Effector CD8-positive, alpha-beta T cell (primary cell): ENCODE measurements at regions not wholly inside any gene's neighbourhood (a gene's known extent, or its start where the extent isn't known, plus 50 kb on each side); places are given as distances from the start of the nearest gene placed in this dataset.

Experiments used
- DNase-seq: peaks from one replicate; lab custom pipeline; 2025; lab: John Stamatoyannopoulos, UW

DNA sequence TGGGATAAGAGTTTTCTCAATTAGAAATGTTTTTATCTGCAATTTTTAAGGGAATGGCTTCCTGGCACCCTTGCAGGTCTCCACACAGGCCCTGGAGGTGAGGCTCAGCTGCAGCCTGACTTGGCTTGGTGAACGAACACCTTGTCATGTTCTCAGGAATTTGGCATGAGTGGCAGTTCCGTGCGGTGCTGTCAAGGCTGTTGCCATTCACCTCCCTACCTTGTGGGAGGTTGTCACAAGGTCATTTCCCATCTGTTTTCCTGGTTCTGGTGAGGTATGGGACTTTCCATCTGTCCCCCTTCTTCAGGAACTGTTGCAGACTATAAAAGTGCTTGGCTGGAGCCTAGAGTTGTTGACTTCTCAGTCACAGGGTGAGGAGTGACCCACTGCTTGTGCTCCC, 82.9 kb downstream of the ELOVL4 start:
- DNase-seq = no peak

DNA sequence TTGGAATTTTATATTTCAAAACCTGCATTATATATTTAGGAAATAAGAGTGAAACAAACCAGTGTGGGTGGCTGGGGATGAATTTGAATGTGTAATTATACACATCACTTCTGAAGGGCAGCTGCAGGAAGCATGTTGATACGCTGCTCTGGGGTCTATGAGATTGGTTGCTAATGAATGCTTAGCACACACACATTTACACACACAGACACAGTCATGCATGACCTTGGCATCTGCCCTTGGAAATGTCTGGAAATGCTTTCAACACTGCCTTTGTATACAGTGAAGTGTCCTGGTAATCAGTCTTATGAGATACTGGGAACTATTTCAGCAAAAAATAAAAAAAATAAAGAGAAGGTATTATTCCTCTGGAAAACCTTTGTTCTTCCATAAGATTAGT, 83.4 kb downstream of the ELOVL4 start:
- DNase-seq = no peak

DNA sequence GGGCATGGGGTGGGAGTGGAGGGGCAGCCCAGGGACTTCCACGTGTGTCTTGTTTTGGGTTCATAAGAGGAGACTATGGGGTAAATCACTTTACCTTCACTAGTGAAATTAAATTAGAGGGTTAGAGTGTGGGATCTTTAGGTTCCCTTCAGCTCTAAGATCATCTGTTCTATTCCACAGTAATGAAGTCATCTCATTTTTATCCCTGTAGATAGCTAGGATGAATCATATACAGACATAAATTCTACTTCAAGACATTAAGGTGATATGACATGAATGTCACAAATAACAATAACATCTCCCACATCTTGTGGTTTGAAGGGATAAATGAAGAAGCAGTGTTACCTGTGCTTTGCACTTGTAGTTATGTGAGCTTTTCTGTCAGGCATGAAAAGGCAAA, 83.8 kb downstream of the ELOVL4 start:
- no peak for DNase-seq

DNA sequence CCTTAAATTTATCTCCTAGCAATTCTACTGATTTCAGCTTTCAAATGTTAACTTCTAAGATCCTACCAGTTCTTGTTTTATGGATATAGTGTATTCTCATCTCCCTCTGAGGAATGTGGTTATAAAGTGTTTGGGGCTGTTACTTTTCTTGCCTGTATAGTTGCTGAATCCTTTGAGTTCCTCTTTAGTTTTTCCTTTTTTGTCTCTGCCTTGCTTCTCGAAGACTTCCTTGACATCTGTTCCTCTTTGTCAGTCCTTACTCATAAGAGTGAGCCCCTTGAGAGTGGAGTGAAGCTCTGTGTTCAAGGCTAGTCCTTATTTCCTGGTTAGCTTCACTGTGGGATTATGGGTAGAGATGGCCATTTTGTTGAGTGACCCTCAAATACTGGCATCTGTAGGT, 84.6 kb downstream of the ELOVL4 start:
- no peak for DNase-seq

DNA sequence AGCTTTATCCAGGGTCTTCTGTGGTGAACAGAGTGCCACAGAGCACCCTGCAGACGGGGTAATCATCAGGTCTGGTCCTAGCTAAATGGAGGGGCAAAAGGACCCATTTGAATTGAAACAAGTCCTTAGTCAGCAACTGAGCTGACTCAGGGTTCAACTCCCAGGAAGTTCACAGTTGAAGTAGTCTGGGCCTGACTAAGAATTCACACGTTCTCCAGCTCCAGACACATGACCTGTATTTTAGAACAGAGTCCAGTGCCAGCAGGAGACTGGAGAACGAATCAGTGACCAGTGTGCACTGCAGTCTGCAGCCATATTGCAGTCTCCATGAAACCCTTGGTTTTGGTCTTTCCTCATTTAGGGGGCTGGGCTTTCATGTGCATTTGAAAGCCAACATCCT, 85.2 kb downstream of the ELOVL4 start:
- DNase-seq = no peak

DNA sequence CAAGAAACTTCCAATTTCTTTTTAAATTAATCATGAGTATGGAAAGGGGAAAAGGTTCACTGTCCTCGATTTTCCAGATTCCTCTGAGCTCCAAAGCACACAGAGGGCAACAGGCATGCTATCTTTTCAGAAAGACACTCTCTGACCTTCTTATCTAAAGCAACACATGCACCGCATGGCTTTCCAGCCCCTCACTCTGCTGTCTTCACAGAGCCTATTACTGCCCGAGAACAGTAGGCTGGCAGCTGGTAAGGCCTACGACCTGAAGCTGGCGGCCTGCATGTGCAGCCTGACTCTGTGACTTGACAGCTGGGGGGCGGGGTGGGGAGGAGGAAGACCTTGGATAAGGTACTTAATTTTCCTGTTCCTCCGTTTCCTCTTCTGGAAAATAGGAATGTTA, 86.3 kb downstream of the ELOVL4 start:
- no peak for DNase-seq

DNA sequence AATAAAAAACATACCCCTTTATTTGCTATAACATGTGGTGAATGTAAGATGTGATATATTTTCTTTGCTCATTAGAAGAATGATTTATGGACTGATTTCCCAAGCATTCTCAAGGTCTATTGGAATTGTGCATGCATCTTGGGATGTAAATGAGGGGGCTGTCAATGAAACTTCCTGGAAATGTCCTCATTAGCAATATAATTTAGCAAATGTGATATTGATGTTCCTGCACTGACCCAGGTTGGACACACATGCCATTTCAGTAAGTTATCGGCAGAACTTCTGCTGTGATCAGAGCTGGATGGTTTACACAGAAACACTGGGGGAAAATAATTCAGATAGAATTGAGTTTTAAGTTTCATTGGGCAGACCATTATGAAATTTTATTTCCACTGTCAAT, 99.9 kb downstream of the ELOVL4 start:
- DNase-seq = no peak

DNA sequence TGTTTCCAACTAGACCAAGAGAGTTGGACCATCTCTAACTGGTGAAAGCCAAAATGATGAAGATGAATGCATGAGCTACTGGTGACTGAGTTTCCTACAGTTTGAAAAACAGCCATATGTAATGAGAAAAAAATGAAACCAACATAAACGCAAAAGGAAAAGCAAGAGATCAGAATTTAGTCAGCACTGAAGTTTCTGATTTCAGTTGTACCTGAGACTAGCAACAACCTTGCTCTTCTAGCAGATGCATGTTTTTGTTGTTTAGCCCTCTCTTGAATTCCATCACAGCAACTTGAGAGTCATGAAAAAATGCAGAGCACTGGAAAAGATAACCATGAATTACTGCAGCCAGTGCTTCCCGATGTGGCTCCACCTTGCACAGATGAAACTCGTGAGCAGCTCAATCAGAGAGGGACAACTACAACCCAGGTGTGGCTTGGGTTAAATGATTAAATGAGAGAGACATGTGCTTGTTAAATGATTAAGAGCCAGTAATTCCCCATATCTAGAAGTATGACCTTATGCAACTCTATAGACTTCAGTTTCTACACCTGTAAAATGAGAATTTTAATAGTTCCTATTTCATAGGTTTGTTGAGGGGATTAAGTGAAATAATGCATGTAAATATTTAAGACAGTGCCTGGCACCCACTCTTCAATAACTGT, 104.8 kb downstream of the ELOVL4 start:
- no peak for DNase-seq

DNA sequence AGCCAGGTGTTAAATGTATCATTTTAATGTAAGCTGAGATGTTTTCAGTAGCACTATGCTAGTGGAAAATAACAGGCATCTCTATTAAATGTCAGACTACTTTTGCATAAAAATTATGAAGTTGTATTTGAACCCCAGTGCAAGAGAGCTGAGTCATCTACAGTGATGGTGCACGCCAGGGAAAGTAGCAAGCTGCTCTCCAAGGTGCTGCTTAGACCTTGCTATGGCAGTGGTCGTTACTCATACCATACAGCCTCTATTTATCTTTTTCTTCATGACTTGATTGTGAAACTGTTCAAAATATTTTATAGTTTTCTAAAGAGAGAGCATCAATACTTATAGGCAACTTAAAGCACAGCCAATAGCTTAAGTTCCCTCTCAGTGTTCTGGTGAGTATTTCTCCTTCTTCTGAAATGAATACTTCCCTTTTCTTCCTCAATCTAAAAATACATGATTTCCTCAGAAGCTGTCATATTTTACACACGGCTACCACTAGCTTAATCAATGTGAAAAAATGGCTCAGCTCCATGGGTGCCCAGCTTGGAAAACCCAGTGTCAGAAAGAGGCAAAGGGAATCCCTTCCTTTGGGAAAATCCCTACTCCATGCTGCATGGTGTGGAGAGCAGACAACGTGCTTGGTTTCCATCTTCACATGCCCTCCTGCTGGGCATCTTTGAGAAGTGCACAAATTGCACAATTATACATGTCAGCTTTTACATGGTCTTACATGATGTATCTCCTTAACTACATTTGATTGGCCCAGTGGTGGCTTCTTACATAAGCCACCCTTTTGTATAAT, 105.6 kb downstream of the ELOVL4 start:
- DNase-seq = no peak

DNA sequence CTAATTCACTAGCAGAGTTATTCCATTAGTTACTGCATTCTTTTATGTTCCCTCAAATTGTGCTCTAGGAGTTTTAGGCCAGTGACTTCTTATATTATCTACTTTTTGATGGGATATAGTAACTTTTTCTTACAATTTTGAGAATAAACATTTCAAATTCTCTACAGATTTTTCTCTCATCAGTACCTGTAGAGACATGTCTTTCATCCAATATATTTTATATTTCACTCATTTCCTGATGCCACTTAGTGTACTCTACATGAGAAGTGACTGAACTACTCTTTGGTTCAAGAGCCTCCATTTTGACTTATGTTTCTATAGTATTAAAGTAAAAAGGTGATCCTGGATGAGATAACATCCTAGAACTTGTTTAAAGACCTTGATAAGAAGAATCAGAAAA, 108.5 kb downstream of the ELOVL4 start:
- no peak for DNase-seq

DNA sequence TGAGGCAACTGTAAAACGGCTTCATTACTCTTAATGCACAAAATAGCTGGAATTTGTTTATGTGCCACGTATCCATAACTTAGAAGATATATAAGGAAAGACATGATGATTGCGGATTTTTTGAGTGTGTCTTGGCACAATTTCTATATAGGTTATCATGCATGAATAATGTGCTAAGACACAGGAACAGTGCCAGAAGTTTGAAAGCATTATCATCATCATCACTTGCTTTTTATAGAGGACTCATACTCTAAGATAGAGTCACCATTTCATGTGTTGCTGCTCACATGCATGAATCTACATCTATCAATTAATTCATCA, 113.4 kb downstream of the ELOVL4 start:
- no peak for DNase-seq

DNA sequence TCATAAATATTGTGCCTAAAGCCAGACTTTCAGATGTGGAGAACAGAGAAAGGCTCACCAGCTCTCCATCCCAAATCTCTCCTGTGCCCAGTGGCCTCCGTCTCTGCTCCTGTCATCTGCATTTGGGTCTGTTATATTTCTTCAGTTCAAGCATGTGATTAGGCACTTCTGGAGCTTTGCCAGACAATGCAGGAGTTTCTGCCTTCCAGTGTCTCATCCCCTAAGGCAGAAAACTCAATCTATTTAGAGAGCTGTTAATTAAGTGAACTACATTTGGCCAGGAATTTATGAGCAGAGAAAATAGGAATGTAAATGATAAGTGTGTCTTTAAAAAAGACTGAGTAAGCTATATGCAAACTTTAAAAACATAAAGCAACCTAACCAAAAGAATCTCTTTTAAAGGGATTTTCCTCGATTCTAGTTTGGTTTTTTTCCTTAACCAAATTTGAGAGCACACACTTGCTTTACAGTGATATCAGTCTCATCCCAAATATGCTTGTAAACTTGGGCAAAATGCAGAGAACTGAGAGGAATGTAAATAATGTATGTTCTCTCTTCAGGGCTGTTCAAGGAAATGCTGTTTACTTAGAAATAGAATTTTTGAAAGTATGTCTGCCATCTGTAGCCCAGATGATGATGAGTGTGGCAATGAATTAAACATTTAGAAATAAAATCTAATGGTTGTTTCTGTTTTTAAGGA, 113.9 kb downstream of the ELOVL4 start:
- DNase-seq = no peak

DNA sequence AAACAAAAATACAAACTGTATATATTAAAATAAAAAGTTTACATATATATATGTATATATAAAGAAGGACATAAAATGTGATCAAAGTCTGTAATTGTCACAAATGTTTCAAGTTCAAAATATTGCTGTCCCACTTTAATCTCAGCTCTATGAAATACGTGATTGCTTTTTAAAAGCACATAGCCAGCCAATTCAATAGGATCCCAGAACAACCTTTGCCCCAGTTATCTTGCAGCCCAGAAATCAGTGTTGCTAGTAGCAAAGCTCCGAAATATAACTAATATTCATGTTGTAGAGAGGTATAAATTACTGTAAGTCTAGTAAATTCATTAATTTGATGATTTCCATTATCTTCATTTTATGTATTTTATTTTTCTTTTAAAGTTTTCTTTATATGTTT, 114.6 kb downstream of the ELOVL4 start:
- DNase-seq = no peak

DNA sequence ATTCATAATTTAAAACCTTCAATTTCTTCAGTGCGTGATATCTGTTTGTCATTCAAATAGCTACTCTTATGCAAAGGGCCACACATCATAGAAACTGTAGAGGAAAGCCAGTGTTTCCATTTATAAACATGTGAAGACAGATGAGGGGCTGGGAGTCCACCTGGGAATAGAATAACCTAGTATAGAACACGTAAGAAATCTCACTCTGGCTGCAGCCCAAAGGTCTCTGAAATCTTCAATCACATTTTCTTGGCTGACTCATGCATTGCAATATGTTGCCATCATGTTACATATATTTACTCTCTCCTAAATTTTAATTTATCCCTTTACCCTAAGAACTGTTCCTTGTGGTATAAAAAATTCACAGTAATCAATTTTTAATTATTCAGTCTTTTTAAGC, 123.2 kb downstream of the ELOVL4 start:
- no peak for DNase-seq

DNA sequence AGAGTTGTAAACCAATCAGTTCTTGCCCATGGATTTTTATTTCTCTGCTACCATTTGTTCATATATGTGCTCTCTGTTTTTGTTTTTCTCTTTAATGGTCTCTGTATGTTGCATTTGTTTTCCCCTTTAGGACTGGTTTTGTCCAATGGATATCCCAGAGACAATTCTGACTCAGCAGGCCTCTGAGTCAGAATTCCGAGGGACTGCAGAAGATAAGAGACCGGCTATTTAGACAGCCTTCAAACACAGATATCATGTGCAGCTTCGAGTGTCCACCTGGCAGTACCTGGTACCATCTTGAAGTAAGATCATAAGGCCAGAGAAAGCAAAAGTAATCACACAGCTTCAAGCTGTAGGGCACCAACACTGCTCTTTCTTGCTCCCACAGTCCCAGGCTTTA, 125.5 kb downstream of the ELOVL4 start:
- no peak for DNase-seq

DNA sequence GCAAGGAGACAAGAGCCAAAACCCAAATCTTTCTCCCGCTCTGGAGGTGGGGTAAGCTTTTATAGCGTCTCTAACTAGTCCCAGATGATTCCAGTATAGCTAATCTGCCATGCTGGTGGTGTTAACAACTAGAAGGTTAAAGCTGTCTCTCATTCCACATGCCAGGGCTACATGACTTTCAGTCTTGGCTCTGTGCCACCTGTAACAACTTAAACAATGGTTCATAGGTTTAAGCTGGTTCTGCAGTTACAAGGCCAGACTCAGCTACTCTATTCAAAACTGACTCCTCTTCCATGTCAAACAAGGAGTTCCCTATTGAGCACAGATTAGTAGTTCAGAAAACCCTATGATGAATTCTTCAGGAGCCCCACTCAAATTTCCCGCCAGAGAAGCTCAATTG, 128.9 kb downstream of the ELOVL4 start:
- DNase-seq = no peak

DNA sequence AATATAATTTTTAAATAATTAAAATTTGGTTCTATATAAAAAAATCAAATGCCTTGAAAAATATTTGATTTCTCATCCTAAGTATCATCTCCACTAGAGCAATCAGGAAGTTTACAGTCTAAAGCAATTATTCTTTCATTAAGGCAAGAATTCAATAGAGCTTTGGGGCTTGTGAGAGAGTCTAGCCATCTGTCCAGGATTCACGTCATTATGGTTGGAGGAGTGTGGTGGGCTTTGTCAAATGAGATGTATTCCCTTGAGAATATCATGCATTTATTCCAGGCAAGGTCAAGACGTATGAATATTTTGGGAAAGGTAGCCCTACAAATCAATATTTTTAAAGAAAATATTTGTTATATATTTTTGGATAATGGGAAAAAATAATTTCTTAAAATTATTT, 132.4 kb downstream of the ELOVL4 start:
- DNase-seq = no peak

DNA sequence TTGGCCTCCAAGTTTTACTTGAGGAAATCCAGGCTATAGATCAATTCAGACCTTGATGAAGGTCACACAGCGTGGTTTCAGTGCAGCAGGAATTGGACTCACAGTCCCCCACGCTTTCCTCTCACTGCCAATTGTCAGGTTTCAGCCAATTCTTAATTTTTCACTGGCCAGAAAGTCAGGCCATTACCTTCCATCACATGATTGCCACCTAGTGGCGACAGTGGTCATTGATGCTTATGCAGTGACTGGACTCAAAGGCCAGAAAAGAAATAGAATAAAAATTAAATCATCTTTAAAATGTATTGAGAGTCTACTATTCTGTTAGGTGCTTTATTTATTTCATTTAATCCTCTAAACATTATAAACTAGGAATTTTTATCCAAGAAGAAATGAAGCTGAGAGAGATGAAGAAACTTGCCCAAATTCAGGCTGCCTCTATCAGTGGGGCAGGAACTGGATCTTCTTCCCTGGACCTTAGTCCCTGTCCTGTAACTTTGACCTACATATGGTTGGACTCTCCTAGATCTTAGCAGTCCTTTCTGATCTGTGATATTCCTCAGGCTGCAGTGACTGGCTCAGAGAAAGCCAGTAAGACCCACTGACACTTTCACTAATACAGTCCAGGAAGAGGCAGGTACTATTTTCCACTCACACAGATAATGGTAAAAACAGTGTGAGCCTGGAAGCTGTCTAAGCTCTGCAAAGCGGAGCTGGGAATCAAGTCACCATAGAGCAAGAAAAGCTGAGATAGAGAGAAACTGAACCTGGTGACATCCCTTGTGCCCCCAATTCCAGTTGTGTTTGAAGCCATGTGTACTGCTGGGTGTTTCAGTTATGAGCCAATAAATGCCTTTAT, 133.3 kb downstream of the ELOVL4 start:
- DNase-seq = peak; percentile 35

DNA sequence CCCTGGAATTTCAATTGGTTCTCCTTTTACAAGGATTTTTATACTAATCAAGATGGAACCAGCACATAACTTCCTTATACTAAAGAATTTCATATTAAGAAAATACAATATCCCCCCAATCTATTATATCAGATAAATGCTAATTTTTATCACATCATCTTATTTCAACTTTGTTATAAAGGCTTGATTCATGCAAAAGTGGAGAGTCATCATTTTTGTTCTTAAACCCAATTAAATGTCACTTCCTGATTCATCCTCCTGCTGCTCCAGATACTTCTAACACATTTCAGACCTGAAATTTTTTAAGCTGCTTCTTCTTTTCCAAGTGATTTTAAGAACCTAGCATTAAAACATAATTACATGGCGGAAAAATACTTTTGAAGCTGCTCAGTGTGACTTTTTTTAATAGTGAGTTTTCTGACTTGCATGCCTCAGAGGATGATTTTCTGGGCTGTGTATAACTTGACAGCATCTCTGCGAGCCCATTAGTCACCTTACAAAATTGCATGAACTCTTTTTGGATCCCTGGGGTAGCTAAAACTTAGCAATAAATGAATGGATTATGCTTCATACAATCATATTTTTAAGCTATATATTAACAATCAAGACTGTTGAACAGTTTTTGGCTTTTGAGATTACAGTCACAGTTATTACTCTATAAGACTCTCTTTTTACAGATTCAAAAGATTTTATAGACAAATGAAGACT, 134.1 kb downstream of the ELOVL4 start:
- DNase-seq = no peak

DNA sequence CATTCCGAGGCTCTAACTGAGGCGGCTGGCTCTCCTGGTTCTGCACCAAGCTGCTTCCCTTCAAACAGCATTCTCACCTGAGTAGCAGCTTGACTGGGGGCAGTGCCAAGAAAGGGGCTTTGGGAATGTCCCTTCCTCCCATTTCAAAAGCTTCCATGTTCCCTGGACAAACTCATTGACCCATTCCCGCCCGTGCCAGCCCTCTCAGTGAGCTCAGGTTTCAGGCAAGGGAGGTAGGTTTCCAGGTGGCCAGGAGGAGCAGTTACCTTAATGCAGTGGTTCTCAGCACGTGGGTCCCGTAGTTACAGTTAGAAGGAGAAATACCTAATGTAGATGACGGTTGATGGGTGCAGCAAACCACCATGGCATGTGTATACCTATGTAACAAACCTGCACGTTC, 135.2 kb downstream of the ELOVL4 start:
- DNase-seq = no peak

DNA sequence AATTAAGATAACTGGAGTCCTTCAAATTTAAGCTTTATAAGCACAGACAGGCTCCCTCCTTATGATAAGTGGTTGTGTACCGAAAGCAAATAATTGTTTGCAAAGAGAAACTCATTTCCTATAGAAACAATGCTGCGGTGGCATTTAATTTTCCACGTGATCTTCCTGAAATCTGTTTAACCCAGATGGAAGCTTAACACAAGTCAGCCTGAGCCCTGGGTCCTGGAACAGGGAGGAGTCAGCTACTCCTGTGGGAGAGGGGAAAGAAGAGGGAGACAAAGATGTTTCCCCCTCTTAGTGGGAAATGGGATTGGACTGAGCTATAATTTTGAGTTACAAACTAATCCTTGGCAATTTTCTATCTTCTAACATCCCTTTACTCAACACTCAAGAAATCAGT, 136.5 kb downstream of the ELOVL4 start:
- DNase-seq = no peak

DNA sequence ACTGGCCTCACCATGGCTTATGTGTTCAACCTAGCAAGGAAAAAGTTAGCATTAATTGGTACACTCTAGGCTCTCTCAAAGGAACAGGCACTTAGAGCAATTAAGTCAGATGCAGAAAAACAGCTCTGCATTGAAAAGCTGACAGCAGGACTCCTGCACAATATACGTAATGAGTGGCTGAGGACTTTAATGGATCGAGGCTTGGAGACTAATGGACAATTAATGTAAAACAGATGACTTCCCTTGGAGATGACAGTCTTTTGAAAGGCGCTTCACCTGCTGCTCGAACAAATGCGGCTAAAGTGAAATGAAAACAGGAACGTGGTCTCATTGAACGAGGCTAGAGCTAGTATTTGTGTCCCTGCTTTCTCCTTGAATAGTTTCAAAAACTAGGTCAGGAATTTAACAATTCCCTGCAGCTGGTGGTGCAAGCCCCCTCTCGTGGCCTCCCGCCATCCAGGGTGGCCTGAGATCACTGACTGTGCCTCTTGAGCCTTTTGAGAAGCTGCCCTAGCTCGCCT, 137.1 kb downstream of the ELOVL4 start:
- DNase-seq = no peak
